Thyroid gland (tissue), 4 donors: ENCODE measurements at regions not wholly inside any gene's neighbourhood (a gene's known extent, or its start where the extent isn't known, plus 50 kb on each side); places are given as distances from the start of the nearest gene placed in this dataset.

ENCODE experiments used
- DNase-seq, 2 donors: peaks; one replicate each; pipeline ENCODE4 v3.0.0-alpha.2; 2019
- H3K27ac ChIP-seq, 3 donors: fragments of 200-600 bp; sonication (generic); 1 replicate in 2 of 3; 2 replicates in 1 of 3; pipeline ENCODE4 v1.5.1; 2016 to 2019; ENCODE audit warnings: mild to moderate bottlenecking in 1 of 3, moderate library complexity in 1 of 3
- H3K27me3 ChIP-seq: fragments of 200-600 bp; sonication (generic); one replicate; pipeline ENCODE4 v1.5.1; 2019
- H3K36me3 ChIP-seq, 2 donors: fragments of 200-600 bp; sonication (generic); one replicate each; pipeline ENCODE4 v1.5.1; 2016 to 2019
- H3K4me1 ChIP-seq, 2 donors: fragments of 200-600 bp; sonication (generic); one replicate each; pipeline ENCODE4 v1.5.1; 2017 to 2019
- H3K4me3 ChIP-seq, 3 donors: fragments of 200-600 bp; sonication (generic); replicated peaks in 1 of 3; 1 replicate in 2 of 3; 2 replicates in 1 of 3; pipeline ENCODE4 v1.5.1; 2016; ENCODE audit warnings: mild to moderate bottlenecking in 1 of 3
- H3K9me3 ChIP-seq: fragments of 200-600 bp; sonication (generic); one replicate; pipeline ENCODE4 v1.5.1; 2017
- CTCF ChIP-seq, 6 experiments: fragments of 200-600 bp in 3 of 6; fragments of 450-650 bp in 3 of 6; sonication (generic) in 3 of 6; IDR thresholded peaks; one replicate each; pipeline ENCODE4 v1.5.1; 2016 to 2019; ENCODE audit warnings: antibody characterized with exemption in 6 of 6, mild to moderate bottlenecking in 2 of 6, inconsistent platforms in 1 of 6, moderate library complexity in 1 of 6
- POLR2A ChIP-seq, 2 donors: fragments of 450-650 bp; IDR thresholded peaks; one replicate each; pipeline ENCODE4 v1.6.1; 2017; ENCODE audit warnings: antibody characterized with exemption in 2 of 2, mild to moderate bottlenecking in 2 of 2, moderate library complexity in 1 of 2
- WGBS, 2 donors: methylation state at CpG; one replicate each; pipeline ENCODE4 v1.1.5; 2017; 5-methylcytosine and 5-hydroxymethylcytosine counted together
- intact Hi-C: fragments of 100-400 bp; cut with DNase I; formaldehyde crosslinking; loops from one replicate; pipeline ENCODE4 v1.15.1; 2023

- intact Hi-C loops = no loop called here
- H3K9me3 ChIP-seq = no peaks in the 10 kb centered on the region
- 28 to 33% methylated on average over 3 of the region's 3 CpGs for WGBS, 2 donors
- H3K27me3 ChIP-seq = no peaks in the 10 kb centered on the region
- no peaks in the 10 kb centered on the region for H3K36me3 ChIP-seq
- no peak for DNase-seq
- no peaks in the 10 kb centered on the region for H3K4me1 ChIP-seq
- TF ChIP-seq CTCF (IDR thresholded peaks at IDR 0.05) (no peak), POLR2A (IDR thresholded peaks at IDR 0.05) (no peak)
- no peak overlapping the region for H3K27ac ChIP-seq
- no peak overlapping the region for H3K4me3 ChIP-seq
Measured at GRCh38 chr14:62304257-62304656, 542.0 kb downstream of the SNAPC1 start.

GRCh38 chr14:62307844-62308243 lies 545.6 kb downstream of the SNAPC1 start:
- H3K4me3 ChIP-seq = no peak overlapping the region
- 86 to 88% methylated on average over 3 of the region's 3 CpGs for WGBS, 2 donors
- no peaks in the 10 kb centered on the region for H3K36me3 ChIP-seq
- no peaks in the 10 kb centered on the region for H3K4me1 ChIP-seq
- intact Hi-C loops = no loop called here
- no peak for TF ChIP-seq CTCF (IDR thresholded peaks at IDR 0.05)
- no peak for TF ChIP-seq POLR2A (IDR thresholded peaks at IDR 0.05)
- no peaks in the 10 kb centered on the region for H3K9me3 ChIP-seq
- no peak overlapping the region for H3K27ac ChIP-seq
- no peaks in the 10 kb centered on the region for H3K27me3 ChIP-seq
- no peak for DNase-seq

- no peak overlapping the region for H3K27ac ChIP-seq
- no peak overlapping the region for H3K4me3 ChIP-seq
- H3K27me3 ChIP-seq = no peaks in the 10 kb centered on the region
- no peak for TF ChIP-seq POLR2A (IDR thresholded peaks at IDR 0.05)
- TF ChIP-seq CTCF (IDR thresholded peaks at IDR 0.05) = no peak
- 52 to 68% methylated on average over 3 of the region's 3 CpGs for WGBS, 2 donors
- DNase-seq = no peak
- no peaks in the 10 kb centered on the region for H3K36me3 ChIP-seq
- intact Hi-C loops = no loop called here
- no peaks in the 10 kb centered on the region for H3K9me3 ChIP-seq
- no peaks in the 10 kb centered on the region for H3K4me1 ChIP-seq
Measured at GRCh38 chr14:62308316-62308715, 546.1 kb downstream of the SNAPC1 start.

DNA sequence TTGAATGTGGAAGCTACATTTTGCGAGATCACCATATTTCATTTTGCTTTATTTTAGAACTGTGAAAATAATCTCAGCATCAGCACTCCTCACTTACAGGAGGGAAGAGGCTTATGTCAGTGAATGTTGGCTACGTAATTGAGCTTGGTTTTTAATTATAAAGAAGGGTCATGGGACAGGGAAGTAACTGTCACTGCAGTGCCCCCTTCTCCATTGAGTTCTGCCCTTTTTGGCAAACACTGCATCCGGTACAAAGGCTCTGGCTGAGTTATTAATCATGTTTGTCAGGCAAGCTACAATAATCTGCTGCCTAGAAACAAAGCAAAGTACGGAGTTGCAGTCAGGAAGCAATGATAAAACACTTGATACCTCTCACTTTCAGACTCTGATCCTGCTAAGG lies 546.7 kb downstream of the SNAPC1 start:
- intact Hi-C loops = no loop called here
- H3K36me3 ChIP-seq = no peaks in the 10 kb centered on the region
- H3K4me1 ChIP-seq = no peaks in the 10 kb centered on the region
- 59 to 67% methylated on average over 4 of the region's 4 CpGs for WGBS, 2 donors
- TF ChIP-seq CTCF (IDR thresholded peaks at IDR 0.05) (no peak), POLR2A (IDR thresholded peaks at IDR 0.05) (no peak)
- DNase-seq = no peak
- H3K27me3 ChIP-seq = no peaks in the 10 kb centered on the region
- no peak overlapping the region for H3K4me3 ChIP-seq
- H3K9me3 ChIP-seq = no peaks in the 10 kb centered on the region
- H3K27ac ChIP-seq = no peak overlapping the region

DNA sequence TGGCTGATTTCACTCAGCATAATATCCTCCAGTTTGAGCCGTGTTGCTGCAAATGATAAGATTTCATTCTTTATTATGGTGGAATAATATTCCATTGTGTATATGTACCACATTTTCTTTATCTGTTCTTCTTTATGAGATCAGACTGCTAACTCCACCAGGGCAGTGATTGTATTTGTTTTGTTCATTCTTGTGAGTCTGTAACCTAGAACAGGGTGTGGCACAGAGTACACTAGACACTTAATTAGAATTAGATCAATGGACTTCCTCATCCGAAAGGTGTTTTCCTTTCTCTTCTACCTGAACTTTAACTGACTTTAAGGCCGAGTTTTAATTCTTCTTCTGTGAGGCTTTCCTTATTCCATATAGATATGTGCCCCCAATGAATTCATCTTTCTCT lies 551.0 kb downstream of the SNAPC1 start:
- Histone ChIP-seq H3K4me1 (no peaks in the 10 kb centered on the region), H3K36me3 (no peaks in the 10 kb centered on the region), H3K27me3 (no peaks in the 10 kb centered on the region), H3K9me3 (no peaks in the 10 kb centered on the region), H3K4me3 (no peak overlapping the region), H3K27ac (no peak overlapping the region)
- TF ChIP-seq POLR2A (IDR thresholded peaks at IDR 0.05) (no peak), CTCF (IDR thresholded peaks at IDR 0.05) (no peak)
- intact Hi-C loops = no loop called here
- WGBS, 2 donors = 85 to 88% methylated on average over 3 of the region's 3 CpGs
- DNase-seq = no peak
